Iris pigment epithelial cell (primary cell): ENCODE measurements at regions not wholly inside any gene's neighbourhood (a gene's known extent, or its start where the extent isn't known, plus 50 kb on each side); places are given as distances from the start of the nearest gene placed in this dataset.
"Not testable (repeated sequence)": the region's sequence is repeated elsewhere in the genome, so short reads cannot be mapped to it uniquely, and the experiment has no call there.

Experiments
- DNase-seq: peaks from one replicate; pipeline ENCODE4 v3.0.0-alpha.2; 2011; ENCODE audit warnings: low read depth

GRCh38 chr3:145448436-145448835 lies 712.5 kb downstream of the PLOD2 start:
- no peak for DNase-seq

DNA sequence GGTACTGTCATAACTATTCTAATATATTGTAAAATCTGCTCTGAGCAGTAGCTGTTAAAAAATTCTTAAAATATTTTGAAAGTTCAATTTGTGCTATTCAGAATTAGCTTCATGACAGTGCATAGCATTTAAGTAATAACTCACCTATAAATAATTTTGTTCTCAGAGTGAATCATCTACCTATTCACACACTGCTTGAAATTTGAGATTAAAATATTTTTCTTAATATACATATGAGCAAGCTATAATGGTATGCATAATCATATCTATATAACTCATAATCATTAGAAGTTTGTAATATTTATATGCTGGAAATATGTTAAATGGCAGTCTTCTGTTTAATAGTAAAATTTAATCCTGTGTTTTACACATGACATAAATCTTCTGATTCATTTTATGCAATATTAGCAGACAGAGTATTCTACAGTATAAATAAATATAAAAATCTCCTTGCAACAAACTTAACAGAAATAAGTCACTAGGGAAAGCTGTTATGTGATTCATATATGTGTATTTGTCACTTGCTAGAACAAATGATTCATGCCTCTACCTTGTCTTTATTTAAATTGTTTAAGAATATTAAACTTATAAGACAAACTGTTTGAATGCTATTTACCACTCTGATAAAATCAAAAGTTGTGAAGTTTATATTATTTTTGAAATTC lies 710.8 kb downstream of the PLOD2 start:
- no peak for DNase-seq

DNA sequence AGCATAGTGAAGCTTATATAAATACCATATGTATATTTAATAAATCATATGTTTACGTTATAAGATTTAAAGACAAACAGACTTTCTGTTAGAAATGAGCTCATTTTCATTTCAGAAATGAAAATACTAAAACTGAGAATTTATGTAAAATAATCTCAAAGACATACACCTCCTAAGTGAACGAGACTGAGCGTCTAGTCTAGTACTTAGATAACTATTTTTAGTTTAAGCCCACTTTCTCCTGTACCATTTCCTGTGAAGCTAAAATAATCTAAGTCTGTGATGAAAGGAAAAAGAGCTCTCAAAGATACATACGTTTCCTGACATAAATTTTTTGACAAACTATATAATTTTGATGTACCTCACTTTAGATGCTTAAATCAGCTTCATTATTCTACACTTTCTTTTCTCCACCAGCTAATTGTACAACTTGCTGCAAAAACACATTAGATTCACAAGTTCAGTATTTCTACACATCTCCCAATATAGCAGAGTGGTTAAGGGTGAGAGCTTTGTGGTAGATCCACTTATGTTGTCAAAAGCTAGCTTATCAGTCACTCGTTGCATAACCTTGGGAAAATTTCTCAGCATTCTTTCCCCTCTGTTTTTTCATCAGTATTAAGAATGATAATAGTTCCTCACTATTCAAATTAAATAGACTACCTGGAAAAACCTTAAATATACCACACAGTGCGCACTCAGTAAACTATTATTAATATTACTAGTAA lies 703.0 kb downstream of the PLOD2 start:
- no peak for DNase-seq

GRCh38 chr3:145459681-145460080 lies 701.3 kb downstream of the PLOD2 start:
- DNase-seq, result not testable (repeated sequence)

DNA sequence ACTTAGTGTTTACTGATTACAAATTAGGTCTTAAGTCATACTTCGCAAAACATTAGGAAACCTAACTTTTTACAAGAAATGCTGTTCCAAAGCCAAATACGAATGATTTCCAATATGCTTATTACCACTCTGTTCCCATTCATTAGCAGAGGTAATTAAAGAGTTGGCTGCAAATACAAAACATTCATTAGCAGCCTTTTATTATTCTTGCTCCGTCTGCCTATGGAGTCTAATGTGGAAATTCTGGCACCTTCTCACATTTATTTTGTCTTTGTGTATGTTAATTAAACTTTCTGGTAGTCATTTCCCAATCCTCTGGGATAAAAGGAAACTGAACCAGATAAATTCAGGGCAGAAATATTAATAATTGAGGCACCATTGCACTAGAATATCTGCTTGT lies 689.0 kb downstream of the PLOD2 start:
- DNase-seq, result no peak

DNA sequence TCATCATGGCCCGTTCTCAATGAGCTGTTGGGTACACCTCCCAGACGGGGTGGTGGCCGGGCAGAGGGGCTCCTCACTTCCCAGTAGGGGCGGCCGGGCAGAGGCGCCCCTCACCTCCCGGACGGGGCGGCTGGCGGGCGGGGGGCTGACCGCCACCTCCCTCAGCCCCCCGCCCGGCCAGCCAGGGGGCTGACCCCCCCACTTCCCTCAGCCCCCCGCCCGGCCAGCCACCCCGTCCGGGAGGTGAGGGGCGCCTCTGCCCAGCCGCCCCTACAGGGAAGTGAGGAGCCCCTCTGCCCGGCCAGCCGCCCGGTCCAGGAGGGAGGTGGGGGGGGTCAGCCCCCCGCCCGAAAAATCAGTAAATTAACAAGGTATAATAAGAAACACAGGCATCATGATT lies 678.2 kb downstream of the PLOD2 start:
- not testable (repeated sequence) for DNase-seq

GRCh38 chr3:145483992-145484391 lies 677.0 kb downstream of the PLOD2 start:
- DNase-seq, result no peak

- no peak for DNase-seq
Measured at GRCh38 chr3:145489011-145489410, 672.0 kb downstream of the PLOD2 start.

- no peak for DNase-seq
Measured at GRCh38 chr3:145490088-145491048, 670.6 kb downstream of the PLOD2 start.

- no peak for DNase-seq
Measured at GRCh38 chr3:145492456-145492855, 668.5 kb downstream of the PLOD2 start.

DNA sequence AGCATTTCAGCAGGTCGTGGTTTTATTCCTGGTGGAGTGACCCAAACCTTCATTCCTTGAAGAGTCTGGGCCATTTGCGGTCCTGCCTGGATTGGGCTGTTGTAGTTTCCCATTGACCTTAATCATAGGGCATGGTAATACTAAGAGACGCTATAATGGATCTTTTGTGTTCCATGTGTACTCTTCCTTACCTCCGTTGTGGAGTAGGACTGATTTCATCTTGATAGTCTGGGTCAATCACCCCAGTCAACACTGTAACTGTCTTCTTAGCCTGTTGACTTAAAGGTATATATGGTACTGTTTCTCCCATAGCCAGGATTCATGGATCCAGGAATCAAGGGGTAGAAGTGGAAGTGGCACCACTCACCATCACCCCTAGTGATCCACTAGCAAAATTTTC lies 643.6 kb downstream of the PLOD2 start:
- not testable (repeated sequence) for DNase-seq

DNA sequence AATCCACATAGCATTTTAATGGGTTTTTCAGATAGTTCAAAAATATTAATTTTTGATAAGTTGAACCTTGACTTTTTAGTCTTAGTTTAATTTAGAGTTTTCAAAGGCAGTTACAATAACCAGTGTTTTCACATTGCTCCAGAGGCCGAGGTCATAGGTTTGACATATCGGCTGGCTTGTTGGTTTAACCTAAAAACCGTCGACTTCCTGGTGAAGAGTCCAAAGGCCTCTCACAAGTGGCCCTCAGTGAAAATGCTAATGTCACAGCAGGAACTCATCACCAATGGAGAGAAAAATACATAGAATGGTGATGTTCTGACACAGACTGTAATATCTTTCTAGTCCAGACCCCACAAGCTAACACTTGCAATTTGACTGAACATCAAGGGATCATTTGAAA lies 642.3 kb downstream of the PLOD2 start:
- DNase-seq, result no peak

DNA sequence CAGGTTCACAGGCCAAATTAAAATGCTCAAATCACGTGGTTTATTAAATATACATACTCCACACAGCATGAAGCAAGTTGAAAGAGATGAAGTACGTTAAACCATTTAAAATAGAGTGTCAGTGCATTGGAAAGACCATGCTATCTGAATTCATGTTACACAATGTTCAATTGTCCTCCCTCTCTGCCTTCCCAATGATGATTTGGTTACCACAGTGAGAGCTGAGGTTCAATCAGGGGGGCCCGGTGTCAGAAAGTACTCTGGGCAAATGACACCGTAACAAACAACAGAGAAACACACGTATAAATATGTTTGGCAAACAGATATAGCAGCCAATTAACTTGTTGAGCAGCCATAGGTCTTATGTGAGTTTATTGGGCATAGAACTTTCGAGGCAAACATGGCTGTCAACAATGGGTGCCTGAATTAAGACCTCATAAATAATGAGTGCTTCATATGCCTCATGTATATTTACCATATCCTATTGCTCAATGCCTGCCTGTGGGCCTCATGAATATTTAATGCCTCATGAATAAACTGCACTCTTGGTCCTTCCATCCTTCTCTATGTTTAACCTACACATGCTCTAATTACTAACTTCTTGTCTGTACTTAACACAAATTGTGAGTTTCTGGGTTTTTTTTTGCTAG lies 641.5 kb downstream of the PLOD2 start:
- no peak for DNase-seq

DNA sequence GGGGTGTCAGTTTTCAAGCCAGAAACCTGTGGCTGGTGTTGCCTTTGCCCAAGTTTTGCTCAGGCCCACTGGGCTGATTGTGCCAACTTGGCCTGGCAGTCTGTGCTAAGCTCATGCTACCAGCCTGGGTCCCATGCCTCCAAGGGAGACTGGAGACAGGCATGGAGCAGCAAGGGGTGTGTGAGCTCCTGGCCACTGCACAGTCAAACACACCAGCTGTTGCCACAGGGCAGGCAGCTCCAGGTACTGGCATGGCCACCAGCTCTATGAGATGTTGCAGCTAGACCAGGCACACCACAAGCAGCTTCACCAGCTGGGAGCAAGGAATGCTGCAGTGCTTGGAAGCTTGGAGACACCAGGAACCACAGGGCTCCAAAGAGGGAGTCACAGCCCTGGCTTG lies 638.8 kb downstream of the PLOD2 start:
- no peak for DNase-seq

GRCh38 chr3:145522893-145523651 lies 637.9 kb downstream of the PLOD2 start:
- no peak for DNase-seq

DNA sequence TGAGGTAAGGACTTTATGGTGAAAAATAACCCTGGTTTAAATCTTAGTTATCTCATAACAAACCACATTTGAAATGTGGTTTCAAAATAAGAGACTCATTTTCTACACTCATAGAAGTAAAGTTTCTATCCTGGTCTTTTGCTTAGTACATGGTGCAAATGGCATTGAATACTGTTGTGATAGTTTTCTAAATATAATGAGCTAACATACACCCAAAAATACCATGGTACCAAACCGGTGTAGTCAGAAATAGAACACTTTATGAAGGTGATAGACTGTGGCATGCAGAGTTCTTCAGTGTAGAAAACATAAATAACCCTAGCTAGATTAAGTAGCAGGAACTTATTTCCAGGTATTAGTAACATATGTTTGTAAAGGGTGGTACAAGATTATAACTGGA lies 629.4 kb downstream of the PLOD2 start:
- DNase-seq, result no peak

- DNase-seq, result no peak
Measured at GRCh38 chr3:145533696-145534095, 627.3 kb downstream of the PLOD2 start.

DNA sequence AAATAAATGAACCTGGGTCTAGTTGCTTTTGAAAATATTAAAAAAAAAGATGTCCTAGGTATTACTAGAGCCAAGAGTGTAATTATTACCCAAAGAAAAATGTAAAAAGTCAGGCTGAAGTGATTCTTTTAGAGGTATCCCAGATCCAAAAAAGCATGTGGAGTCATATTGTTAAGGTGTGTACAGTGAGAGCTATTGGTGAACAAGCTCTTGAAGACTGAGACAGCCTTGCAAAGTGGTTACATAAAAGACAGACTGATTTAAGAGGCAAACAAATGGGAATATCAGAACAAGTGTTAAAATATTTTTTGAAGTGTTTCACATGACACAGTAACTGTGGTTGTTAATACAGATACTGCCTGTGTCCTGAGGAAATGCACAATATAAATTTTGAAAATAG lies 624.5 kb downstream of the PLOD2 start:
- DNase-seq, result no peak

GRCh38 chr3:145550522-145550921 lies 610.5 kb downstream of the PLOD2 start:
- no peak for DNase-seq

DNA sequence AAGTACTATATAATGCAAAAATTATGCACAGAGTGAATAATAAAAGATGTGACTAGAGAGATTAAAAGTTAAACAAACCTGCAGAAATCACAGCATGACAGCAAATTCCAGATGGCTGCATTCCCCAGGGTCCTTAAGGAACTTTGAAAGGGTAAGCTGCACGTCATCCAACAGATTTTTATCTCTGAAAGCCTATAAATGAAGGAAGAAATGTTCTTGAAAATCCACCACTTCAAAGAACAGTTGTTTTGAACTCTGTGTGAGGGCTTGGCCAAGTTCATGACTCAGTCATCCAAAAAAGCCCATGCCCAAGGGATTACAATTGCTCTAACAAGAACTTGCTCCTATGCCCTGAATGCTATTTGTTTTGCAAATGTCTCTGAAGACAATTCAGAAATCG lies 603.6 kb downstream of the PLOD2 start:
- DNase-seq, result peak; percentile 18

DNA sequence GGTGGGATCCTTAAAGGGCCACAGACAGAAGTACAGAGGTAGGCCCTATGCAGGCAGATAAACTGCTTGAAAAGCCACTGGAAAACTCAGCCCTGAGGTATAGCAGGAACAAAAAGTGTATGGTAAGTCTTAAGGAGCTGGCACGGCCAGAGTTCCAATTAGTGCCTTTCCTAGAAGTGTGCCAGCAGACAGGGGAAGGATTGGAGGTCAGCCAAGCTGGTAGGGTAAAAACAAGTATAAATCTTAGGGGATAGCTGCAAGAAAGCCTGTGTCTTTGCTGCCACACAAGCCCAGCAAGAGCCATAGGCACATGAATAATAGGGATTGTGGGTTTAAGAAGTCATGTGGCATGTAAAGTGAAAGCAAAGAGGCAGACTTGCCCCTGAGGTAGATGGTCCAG lies 582.5 kb downstream of the PLOD2 start:
- DNase-seq, result no peak
